Suprapubic skin (tissue), 4 donors: ENCODE measurements at regions not wholly inside any gene's neighbourhood (a gene's known extent, or its start where the extent isn't known, plus 50 kb on each side); places are given as distances from the start of the nearest gene placed in this dataset.
"Not testable (repeated sequence)": the region's sequence is repeated elsewhere in the genome, so short reads cannot be mapped to it uniquely, and the experiment has no call there.

Experiments used
- DNase-seq, 2 donors: peaks; one replicate each; pipeline ENCODE4 v3.0.0-alpha.2; 2019; ENCODE audit warnings: low spot score in 2 of 2
- H3K27ac ChIP-seq: fragments of 200-600 bp; sonication (generic); one replicate; pipeline ENCODE4 v1.5.1; 2019
- H3K27me3 ChIP-seq: fragments of 200-600 bp; sonication (generic); one replicate; pipeline ENCODE4 v1.5.1; 2019
- H3K36me3 ChIP-seq: fragments of 200-600 bp; sonication (generic); one replicate; pipeline ENCODE4 v1.5.1; 2019
- H3K4me1 ChIP-seq: fragments of 200-600 bp; sonication (generic); one replicate; pipeline ENCODE4 v1.5.1; 2019
- H3K4me3 ChIP-seq: fragments of 200-600 bp; sonication (generic); one replicate; pipeline ENCODE4 v1.5.1; 2019; ENCODE audit warnings: mild to moderate bottlenecking
- H3K9me3 ChIP-seq: fragments of 200-600 bp; sonication (generic); one replicate; pipeline ENCODE4 v1.5.1; 2019
- CTCF ChIP-seq, 2 donors: fragments of 200-600 bp in 1 of 2; fragments of 450-650 bp in 1 of 2; sonication (generic) in 1 of 2; IDR thresholded peaks; one replicate each; pipeline ENCODE4 v1.5.1; 2016 to 2019; ENCODE audit warnings: antibody characterized with exemption in 2 of 2, mild to moderate bottlenecking in 1 of 2, moderate library complexity in 1 of 2
- EP300 ChIP-seq: sonication (generic); formaldehyde crosslinking; IDR thresholded peaks from one replicate; pipeline ENCODE4 v1.6.1; 2017; ENCODE audit warnings: antibody characterized with exemption
- POLR2A ChIP-seq, 2 donors: fragments of 450-650 bp; IDR thresholded peaks; one replicate each; pipeline ENCODE4 v1.6.1; 2017; ENCODE audit warnings: antibody characterized with exemption in 2 of 2, mild to moderate bottlenecking in 2 of 2, moderate library complexity in 2 of 2
- POLR2AphosphoS5 ChIP-seq, 3 donors: sonication (generic); formaldehyde crosslinking; IDR thresholded peaks; one replicate each; pipeline ENCODE4 v1.6.1; 2017; ENCODE audit warnings: antibody characterized with exemption in 3 of 3
- WGBS: methylation state at CpG from one replicate; pipeline ENCODE4 v1.1.5; 2018; 5-methylcytosine and 5-hydroxymethylcytosine counted together

GRCh38 chr6:67971812-67972211 is 663.3 kb upstream of the ADGRB3 start:
- no peak overlapping the region for H3K27ac ChIP-seq
- no peak for DNase-seq
- H3K27me3 ChIP-seq: no peaks in the 10 kb centered on the region
- no peaks in the 10 kb centered on the region for H3K9me3 ChIP-seq
- 61% methylated on average over 1 of the region's 1 CpG for WGBS
- H3K4me3 ChIP-seq: no peak overlapping the region
- H3K36me3 ChIP-seq: no peaks in the 10 kb centered on the region
- H3K4me1 ChIP-seq: no peaks in the 10 kb centered on the region
- no peak for TF ChIP-seq EP300
- TF ChIP-seq CTCF (IDR thresholded peaks at IDR 0.05): no peak
- TF ChIP-seq POLR2A (IDR thresholded peaks at IDR 0.05): no peak
- TF ChIP-seq POLR2AphosphoS5 (IDR thresholded peaks at IDR 0.05): no peak

GRCh38 chr6:67966830-67967229 is 668.3 kb upstream of the ADGRB3 start:
- no peak overlapping the region for H3K4me3 ChIP-seq
- no peak overlapping the region for H3K27ac ChIP-seq
- no peaks in the 10 kb centered on the region for H3K36me3 ChIP-seq
- WGBS: 86% methylated on average over 1 of the region's 1 CpG
- no peak for DNase-seq
- H3K4me1 ChIP-seq: no peaks in the 10 kb centered on the region
- TF ChIP-seq CTCF (IDR thresholded peaks at IDR 0.05): no peak
- TF ChIP-seq POLR2A (IDR thresholded peaks at IDR 0.05): no peak
- no peak for TF ChIP-seq POLR2AphosphoS5 (IDR thresholded peaks at IDR 0.05)
- TF ChIP-seq EP300: no peak
- no peaks in the 10 kb centered on the region for H3K9me3 ChIP-seq
- no peaks in the 10 kb centered on the region for H3K27me3 ChIP-seq

GRCh38 chr6:67956352-67956751 is 678.7 kb upstream of the ADGRB3 start:
- Histone ChIP-seq H3K27ac (no peak overlapping the region), H3K27me3 (no peaks in the 10 kb centered on the region), H3K4me1 (no peaks in the 10 kb centered on the region), H3K9me3 (no peaks in the 10 kb centered on the region), H3K4me3 (no peak overlapping the region), H3K36me3 (no peaks in the 10 kb centered on the region)
- TF ChIP-seq POLR2A (IDR thresholded peaks at IDR 0.05) (no peak), POLR2AphosphoS5 (IDR thresholded peaks at IDR 0.05) (no peak), EP300 (no peak), CTCF (IDR thresholded peaks at IDR 0.05) (no peak)
- no peak for DNase-seq

- no peak for DNase-seq
- WGBS: 15% methylated on average over 1 of the region's 1 CpG
- no peaks in the 10 kb centered on the region for H3K4me1 ChIP-seq
- no peak overlapping the region for H3K4me3 ChIP-seq
- H3K36me3 ChIP-seq: no peaks in the 10 kb centered on the region
- TF ChIP-seq POLR2AphosphoS5 (IDR thresholded peaks at IDR 0.05) (no peak), EP300 (no peak), POLR2A (IDR thresholded peaks at IDR 0.05) (no peak), CTCF (IDR thresholded peaks at IDR 0.05) (no peak)
- H3K27me3 ChIP-seq: no peaks in the 10 kb centered on the region
- no peak overlapping the region for H3K27ac ChIP-seq
- no peaks in the 10 kb centered on the region for H3K9me3 ChIP-seq
Observed at GRCh38 chr6:67952948-67953347, 682.1 kb upstream of the ADGRB3 start.

GRCh38 chr6:67952121-67952520 is 683.0 kb upstream of the ADGRB3 start:
- no peak overlapping the region for H3K4me3 ChIP-seq
- TF ChIP-seq CTCF (IDR thresholded peaks at IDR 0.05) (no peak), EP300 (no peak), POLR2A (IDR thresholded peaks at IDR 0.05) (no peak), POLR2AphosphoS5 (IDR thresholded peaks at IDR 0.05) (no peak)
- no peaks in the 10 kb centered on the region for H3K27me3 ChIP-seq
- H3K36me3 ChIP-seq: no peaks in the 10 kb centered on the region
- H3K27ac ChIP-seq: no peak overlapping the region
- WGBS: 44% methylated on average over 1 of the region's 1 CpG
- no peaks in the 10 kb centered on the region for H3K9me3 ChIP-seq
- no peak for DNase-seq
- H3K4me1 ChIP-seq: no peaks in the 10 kb centered on the region

- DNase-seq, H3K9me3 ChIP-seq, H3K27ac ChIP-seq, H3K36me3 ChIP-seq, H3K4me1 ChIP-seq, H3K27me3 ChIP-seq, H3K4me3 ChIP-seq: not testable (repeated sequence)
- WGBS: 93% methylated on average over 1 of the region's 1 CpG
Observed at GRCh38 chr6:67947762-67948161, 687.3 kb upstream of the ADGRB3 start.
